ENCODE measurements at regions not wholly inside any gene's neighbourhood (a gene's known extent, or its start where the extent isn't known, plus 50 kb on each side); places are given as distances from the start of the nearest gene placed in this dataset.

DNA sequence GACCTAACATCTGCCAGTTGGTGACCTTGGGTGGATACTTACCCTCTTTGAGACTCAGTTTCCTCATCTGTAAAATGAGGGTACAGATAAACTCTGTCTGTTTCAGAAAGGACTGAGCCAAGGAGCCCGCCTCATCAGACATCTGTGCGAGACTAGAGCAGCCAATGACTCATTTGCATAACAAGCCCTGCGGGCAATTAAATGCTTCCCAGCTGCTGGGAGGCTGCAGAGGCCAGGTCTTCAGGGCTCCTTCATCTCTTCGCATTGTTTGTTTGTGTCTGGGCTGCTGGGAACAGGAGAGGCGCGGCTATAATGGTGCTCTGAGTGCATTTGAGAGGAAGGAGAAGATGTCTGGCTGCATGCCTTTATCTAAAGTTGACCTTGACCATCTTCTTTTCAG is 85.0 kb downstream of the ADRA2C start:
- in situ Hi-C loops (cut with HindIII; ENCODE audit: low sequenced_read_pairs) = no loop called here

DNA sequence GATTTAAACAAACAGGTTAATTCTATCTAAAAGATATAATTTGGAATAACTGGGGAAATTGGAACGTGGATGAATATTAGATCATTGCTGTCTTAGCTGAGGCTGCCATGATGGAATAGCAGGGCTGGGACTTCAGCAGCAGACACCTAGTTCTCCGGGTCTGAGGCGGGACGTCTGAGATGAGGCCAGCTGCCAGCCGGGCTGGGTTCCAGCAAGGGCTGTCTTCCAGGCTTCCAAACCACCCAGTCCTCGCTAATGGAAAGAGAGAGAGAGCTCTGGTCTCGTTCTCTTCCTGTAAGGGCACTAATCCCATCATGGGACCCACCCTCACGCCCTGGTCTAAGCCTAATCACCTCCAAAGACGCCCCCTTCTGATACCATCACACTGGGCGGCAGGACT is 85.7 kb downstream of the ADRA2C start:
- in situ Hi-C loops (cut with HindIII; ENCODE audit: low sequenced_read_pairs) = no loop called here

DNA sequence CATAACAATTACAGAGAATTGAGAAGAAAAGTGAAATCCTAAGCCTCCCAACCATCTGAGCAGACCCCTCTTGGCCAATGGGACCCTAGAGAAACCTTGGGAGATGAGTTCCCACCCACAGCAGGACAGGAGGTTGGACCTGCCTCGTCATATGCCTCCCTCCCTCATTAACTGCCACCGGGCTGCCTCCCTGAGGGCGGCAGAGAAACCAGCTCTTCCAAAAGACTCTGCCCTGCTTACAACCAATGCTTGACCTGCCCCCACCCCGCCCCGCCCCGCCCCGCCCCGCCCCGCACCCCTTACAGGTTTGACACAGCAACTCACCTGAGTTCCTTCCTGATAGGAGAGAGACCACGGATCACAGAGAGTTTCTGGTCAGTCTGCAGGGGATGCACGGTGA is 86.1 kb downstream of the ADRA2C start:
- in situ Hi-C loops (cut with HindIII; ENCODE audit: low sequenced_read_pairs) = no loop called here

DNA sequence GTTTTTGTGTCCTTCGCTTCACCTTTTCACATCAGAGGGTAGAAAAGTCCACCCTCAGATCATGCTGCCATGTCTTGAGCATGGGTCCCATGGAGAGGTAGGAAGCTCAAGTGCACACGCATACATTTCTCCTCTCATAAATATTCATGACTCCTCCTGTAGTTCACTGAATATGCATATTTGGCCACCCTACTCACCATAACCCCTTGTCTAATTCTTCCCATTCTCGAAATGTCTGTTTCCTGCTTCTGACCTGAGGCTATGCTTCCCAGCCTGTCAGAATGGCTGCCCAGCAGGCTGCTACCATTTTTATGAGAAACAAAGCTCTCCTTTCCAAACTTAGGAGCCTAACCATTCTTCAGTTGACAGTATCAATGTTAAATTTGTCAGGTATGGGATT is 86.5 kb downstream of the ADRA2C start:
- in situ Hi-C loops (cut with HindIII; ENCODE audit: low sequenced_read_pairs) = no loop called here

DNA sequence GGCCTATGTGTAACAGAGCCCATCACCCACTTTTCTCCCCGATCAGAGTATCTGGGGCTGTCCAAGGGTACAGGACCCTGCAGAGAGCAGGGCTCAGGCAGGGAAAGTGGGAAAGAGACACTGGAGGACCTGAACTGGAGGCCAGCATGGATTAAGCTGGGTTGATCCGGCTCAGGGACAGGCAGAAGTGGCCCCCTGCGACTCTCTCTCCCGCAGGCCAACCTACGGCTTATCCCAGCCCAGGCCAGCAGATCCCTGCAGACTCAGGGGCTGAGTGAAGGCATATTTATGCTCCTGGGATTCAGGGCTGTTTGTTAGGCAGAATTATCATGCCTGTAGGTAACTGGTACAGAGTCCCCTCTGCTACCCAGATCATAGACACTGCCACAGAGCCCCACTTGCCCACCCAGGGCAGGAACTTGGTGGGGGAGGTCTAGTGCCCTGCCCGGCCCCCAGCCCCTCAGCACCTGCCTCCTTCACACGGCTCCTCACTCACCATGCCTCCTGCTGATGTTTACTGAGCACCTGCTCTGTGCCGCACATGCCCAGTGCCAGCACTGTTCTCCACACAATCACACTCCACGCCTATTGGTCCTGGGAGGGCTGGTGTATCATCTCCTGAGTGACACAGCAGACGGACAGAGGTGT is 87.3 kb downstream of the ADRA2C start:
- in situ Hi-C loops (cut with HindIII; ENCODE audit: low sequenced_read_pairs) = no loop called here

DNA sequence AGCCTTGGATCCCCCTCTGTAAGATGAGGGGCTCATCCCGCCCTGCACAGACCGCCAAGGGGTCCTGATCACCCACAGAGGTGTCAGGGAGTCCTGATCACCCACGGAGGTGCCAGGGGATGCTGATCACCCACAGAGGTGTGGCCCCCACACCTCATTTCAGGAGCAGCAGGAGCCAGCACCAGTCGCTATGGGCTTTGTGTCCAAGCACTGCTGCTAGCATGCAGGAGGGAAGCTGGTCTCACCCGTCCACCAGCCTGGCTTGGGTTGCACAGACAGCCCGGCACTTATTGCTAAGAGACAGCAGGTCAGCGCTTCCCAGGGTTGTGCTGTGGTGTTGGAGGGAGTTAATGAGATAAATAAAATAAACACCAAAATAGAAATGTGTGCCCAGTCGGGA is 88.5 kb downstream of the ADRA2C start:
- in situ Hi-C loops (cut with HindIII; ENCODE audit: low sequenced_read_pairs) = no loop called here

DNA sequence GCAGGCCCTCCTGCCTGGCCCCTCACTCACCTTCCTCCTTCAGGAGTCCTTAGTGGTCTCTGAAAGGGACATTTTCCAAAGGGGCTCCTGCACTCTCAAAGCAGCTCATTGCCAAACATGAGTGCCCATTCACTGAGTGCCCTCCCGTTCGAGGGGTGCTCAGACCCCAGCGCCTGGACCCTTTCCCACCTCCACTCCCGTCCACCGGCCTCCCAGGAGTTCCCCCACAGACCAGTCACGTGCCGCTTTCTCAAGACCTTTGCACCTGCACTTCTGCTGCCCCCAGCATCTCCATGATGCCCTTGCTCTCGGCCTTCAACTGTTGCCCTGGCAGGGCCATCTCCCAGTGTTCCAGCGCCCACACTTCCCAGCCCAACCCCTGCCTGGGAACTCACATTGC is 89.5 kb downstream of the ADRA2C start:
- in situ Hi-C loops (cut with HindIII; ENCODE audit: low sequenced_read_pairs) = no loop called here

DNA sequence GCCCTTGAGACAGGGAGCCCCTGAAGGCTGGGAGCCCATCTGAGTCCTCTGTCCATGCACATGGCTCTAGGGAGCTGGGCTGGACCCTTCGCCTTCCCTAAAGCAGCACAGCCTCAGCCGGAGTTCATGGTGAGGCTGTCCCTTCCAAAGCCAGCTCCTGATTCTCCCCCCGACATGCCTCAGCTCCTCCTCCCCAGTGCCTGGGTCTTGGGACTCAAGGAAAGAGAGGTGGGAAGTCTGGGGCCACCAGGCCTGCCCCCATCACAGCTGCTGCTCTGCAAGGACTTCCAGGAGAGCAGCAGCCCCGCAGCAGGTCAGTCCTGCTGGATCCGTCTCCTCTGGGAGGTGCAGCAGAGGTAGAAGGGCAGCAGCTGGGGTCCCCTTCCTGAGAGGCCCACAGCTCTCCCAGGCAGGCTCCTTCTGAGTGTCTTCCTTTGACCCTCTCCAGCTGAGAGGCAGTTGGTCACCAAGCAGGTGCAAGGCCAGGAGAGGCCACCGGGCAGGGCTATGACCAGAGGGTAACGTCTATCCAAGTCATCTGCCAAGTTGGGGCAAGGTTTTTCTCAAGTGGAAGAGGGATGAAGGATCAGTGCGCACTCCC is 90.5 kb downstream of the ADRA2C start:
- in situ Hi-C loops (cut with HindIII; ENCODE audit: low sequenced_read_pairs) = no loop called here

DNA sequence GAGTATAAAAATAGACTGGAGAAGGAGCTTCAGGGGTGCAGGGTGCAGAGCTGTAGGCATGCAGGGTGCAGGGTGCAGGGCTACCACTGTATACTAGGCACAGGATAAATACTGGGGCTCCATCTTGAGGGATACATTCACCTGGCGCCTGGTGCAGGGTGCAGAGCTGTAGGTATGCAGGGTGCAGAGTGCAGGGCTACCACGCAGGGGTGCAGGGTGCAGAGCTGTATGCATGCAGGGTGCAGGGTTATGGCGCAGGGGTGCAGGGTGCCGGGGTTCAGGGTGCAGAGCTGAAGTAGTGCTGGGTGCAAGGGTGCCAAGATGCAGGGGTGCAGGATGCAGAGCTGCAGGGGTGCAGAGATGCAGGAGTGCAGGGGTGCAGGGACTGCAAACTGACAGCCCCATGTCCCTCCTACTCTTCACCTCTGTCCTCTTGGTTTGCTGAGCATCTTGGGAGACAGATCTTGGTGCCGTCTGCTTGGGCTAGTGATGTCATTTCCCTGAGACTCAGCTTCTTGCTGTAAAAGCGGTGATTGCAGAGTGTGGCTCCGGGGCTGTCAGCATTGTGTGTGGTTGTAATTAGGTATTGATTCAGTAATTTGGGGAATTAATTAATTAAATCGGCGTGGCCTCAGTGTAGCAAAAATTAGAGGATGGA is 91.2 kb downstream of the ADRA2C start:
- in situ Hi-C loops (cut with HindIII; ENCODE audit: low sequenced_read_pairs) = no loop called here

DNA sequence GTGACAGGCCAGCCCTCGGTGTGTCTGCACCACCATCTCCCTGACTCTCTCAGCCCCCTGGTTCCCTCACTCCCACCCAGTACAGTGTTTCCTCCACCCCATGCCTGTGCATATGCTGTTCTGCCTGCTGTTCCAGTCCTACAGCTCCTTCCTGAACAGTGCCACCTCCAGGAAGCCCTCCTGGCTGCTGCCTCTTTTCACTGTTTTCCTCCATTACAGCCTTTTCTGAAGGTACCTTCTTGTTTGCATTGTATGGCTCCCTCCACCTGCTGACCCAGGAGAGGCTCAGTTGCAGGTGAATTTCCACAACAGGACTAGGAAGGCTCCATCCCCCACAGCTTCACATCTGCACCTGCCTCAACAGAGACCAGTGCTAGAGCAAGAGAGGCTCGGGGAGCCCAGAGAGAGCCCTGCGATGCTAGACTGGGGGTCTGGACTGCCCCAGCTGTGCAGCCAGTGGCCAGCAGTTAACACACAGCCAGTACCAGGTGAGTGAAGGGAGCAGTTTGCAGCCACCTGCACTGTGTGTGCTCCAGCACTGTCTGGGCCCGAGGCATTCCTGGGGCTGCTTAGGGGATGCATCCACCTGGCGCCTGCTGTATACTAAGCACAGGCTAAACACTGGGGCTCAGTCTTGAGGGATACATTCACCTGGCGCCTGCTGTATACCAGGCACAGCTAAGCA is 92.0 kb downstream of the ADRA2C start:
- in situ Hi-C loops (cut with HindIII; ENCODE audit: low sequenced_read_pairs) = no loop called here

DNA sequence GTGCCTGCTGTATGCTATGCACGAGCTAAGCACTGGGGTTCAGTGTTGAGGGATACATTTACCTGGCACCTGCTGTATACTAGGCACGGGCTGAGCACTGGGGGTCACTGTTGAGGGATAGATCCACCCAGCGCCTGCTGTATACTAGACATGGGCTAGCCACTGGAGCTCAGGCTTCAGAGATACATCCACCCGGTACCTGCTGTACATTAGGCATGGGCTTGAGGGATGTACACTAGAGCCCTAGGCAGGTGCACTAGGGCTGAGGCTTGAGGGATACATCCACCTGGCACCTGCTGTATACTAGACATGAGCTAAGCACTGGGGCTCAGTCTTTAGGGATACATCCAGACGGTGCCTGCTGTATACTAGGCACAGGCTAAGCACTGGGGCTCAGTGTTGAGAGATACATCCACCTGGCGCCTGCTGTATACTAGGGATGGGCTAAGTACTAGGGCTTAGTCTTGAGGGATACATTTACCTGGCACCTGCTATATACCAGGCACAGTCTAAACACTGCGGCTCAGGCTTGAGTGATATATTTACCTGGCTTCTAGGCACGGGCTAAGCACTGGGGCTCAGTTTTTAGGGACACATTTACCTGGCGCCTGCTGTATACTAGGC is 92.7 kb downstream of the ADRA2C start:
- in situ Hi-C loops (cut with HindIII; ENCODE audit: low sequenced_read_pairs) = no loop called here

DNA sequence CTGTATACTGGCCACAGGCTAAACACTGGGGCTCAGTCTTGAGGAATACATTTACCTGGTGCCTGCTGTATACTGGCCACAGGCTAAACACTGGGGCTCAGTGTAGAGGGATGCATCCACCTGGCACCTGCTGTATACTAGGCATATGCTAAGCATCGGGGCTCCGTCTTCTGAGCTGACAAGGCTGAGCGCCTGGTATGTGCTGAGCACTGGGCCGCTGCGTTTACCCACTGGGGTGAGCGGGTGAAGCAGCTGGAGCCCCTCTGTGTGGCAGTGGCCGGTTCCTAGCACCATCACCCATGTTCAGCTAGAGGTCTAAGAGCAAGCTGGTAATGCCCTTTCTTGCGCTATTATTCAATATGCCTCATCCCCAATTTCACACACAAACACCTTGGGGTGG is 93.4 kb downstream of the ADRA2C start:
- in situ Hi-C loops (cut with HindIII; ENCODE audit: low sequenced_read_pairs) = no loop called here

DNA sequence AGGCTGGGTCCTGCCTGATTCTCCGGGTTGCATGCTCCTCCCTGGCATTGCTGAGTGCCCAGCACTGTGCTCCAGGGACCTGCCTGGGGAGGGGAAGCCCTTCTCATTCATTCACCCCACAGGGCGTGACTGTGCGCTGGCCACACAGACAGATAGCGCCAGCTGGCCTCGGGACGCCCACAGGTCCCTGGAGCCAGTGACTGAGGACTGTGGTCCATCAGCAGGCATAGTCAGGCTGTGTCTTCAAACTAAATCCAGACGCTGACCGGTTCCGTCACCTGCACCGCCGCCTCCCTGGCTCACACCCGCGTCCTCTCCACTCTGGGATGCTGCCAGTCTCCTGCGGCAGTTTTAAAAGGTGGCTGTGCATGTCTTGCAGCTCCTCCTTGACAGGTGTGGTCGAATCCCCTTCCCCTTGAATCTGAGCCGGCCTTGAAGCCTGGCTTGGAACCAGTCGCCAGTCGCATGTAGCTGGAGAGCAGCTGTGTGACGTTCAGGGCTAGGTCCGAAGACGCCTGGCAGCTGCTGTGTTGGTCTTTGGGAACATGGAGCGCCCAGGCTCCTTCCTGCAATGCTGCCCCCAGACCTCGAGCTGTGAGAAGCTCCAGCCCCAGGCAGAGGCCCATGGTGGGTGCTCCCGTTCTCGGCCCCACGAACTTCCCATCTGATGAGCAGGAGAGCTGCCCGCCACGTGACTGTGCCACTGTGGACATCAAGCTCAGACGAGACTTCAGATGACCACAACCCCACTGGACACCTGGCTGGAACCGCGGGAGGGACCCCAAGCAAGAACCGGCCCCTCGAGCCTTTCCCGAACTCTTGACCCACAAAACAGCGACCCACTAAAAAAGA is 94.1 kb downstream of the ADRA2C start:
- in situ Hi-C loops (cut with HindIII; ENCODE audit: low sequenced_read_pairs) = no loop called here

DNA sequence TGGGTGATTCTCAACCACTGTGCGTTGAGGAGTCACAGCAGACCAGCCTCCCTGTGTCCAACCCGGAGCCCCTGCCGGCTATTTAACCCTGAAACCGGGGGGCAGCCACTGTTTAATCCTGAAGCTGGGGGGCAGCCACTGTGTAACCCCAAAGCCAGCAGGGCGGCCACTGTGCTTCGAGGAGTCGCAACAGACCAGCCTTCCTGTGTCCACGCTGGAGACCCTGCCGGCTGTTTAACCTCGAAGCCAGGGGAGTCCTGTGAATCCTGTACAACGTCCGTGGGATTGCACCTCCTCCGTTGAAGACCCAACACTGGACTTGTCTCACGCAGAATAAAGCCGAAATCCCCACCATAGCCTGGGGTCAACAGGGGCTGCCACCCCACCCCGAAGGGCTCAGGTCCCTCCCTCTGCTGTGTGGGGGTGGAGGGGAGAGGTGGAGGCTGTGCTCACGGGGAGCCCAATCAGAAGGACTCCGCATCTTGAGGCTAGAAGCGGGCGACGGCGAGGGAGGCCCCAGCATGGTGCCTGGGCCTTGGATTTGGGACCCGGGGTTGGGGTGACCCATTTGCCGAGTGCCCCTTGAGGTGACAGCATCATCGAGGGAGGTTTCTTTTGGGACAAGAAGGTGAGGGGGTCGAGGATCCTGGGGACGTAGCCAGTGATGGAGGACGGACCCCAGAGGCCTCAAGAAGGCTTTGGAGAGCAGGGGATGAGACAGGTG is 94.9 kb downstream of the ADRA2C start:
- in situ Hi-C loops (cut with HindIII; ENCODE audit: low sequenced_read_pairs) = no loop called here

DNA sequence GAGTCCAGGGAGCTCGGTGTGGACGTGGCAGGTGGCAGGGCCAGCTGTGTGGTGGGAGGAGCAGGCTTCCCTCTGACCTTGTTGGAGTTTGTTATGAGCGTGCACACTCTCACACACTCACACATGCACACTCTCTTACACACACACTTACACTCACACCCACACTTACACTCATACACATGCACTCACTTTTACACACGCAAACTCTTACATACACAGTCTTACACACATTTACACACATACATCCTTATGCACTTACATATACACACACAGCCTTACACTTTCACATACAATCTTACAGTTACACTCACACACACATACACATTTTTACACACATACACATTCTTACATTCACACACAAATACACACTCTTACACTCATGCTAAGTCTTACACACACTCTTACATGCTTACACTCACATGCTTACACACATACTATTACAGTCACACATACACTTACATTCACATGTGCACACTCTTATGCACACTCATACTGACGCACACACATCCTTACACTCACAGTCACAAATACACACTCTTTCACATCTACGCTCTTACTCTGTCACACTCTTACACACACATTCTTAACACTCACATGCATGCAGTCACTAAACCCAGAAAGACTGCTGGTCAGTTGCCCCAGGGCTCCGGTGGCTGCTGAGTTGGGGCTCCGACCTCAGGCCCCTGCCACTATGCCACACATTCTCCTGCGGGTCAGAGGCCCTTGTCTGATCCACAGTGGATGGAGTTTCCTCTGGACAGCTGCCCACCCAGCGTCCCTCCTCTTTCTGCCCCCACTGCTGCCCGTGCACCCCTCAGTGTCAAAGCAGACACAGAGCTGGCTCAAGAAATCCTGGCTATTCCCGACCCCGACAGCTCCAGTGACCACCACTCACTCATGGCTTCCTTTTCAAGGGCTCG is 95.8 kb downstream of the ADRA2C start:
- in situ Hi-C loops (cut with HindIII; ENCODE audit: low sequenced_read_pairs) = no loop called here

DNA sequence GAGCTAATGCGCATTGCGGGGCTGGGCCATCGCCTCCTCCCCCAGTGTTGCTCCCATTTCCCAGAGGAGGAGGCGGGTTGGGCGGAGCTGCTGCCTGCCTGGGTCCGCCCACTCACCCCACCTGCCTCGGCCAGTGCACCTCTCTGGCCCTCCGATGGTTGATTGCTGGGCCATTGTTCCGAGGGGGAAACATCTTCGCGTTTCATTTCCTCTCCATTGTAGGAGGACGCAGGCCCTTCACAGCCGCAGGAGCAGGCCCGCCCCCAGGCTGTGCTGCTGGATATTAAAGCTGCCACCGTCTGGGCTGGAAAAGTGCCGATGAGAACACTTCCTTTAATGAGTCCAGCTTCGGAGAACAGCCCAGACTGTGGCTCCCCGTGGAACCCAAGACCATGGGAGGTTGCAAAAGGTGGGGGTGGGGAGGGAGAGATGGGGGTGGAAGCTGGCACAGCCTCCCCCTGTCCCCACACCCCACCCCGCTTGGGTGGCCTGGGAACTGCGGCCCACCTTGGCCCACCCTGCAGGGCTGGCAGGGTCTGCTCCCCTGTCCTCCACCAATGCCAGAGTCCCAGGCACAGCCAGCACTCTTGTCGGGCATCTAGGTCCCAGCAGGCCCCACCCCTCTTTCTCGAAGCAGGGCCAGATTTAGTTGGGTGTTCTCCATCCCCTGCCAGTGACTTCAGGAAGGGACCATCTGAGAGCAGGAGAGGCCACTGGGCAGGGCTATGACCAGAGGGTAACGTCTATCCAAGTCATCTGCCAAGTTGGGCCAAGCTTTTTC is 96.6 kb downstream of the ADRA2C start:
- in situ Hi-C loops (cut with HindIII; ENCODE audit: low sequenced_read_pairs) = no loop called here

DNA sequence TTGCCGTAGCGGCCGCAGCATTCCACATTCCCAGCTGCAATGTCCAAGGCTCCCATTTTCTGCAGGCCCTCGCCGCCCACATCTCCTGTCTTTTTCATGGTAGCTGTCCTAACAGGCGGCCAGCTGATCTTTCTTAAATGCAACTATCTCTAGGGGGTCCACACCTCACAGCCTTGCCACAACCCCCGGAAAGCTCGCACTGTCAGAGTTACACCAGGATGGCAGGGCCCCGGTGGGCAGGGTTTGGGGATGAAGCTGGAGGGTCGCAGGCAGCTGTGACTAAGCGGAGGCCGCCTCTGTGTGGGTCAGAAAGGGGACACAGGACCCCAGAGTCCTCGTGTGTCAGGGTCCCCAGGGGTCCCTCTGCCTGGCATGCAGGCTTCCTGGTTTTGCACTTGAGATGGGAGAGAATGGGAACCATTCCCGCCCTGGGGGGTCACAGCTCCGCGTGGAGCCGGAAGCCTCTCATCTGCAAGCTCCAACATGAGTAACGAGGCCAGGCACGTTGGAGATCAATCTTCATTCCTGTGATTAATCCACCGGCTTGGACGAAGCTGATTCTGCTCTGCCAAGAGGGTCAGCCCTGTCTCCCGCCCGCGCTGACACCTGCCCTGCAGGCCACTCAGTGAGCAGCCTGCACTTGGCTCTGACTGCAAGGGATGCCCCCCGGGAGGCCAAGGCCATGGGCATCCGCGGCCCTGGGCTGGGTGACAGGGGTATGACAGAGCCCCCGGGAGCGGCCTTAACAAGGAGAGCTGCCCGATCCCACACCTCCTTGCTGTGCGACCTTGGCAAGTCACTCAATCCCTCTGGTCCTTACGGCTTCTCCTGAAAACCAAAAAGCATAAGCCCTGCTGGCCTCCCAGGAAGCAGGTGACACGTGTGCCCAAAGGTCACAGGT is 97.9 kb downstream of the ADRA2C start:
- in situ Hi-C loops (cut with HindIII; ENCODE audit: low sequenced_read_pairs) = no loop called here

Measured in endothelial cell of hepatic sinusoid (primary cell).